ENCODE measurements at regions not wholly inside any gene's neighbourhood (a gene's known extent, or its start where the extent isn't known, plus 50 kb on each side); places are given as distances from the start of the nearest gene placed in this dataset.

DNA sequence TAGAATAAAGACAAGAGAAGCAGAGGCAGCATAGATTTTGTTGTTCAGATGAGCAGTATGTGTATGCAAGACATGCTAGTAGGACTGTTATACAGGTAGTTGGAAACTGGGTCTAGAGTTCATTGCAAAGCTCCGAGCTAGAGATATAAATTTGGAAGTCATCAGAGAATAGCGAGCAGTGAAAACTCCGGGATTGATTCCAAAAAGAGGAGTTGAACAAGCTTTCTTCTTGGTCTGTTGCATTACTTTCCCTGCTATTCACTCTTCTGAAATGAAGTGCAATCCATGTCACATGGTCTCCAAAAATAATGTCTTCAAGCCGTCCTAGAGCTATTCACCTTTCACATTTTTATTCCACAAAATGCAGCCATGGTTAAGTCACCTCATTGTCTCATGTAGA, 67.9 kb upstream of the ZNF462 start:
- Histone ChIP-seq H3K4me3 (no peak overlapping the region), H3K9me3 (no peaks in the 10 kb centered on the region), H3K36me3 (no peaks in the 10 kb centered on the region), H3K27me3 (no peaks in the 10 kb centered on the region), H3K4me1 (peaks cover 0 to 19% (median 6%) of the 10 kb centered on the region in 3 donors), H3K27ac (no peak overlapping the region)
- TF ChIP-seq EP300 (IDR thresholded peaks at IDR 0.05) (no peak), POLR2AphosphoS5 (IDR thresholded peaks at IDR 0.05) (no peak), CTCF (IDR thresholded peaks at IDR 0.05) (no peak), POLR2A (IDR thresholded peaks at IDR 0.05) (no peak)
- WGBS, 2 donors (ENCODE audit: low coverage in 1 of 2) = 47 to 69% methylated on average over 4 of the region's 4 CpGs
- ATAC-seq = no peak

- H3K4me3 ChIP-seq = no peak overlapping the region
- no peaks in the 10 kb centered on the region for H3K9me3 ChIP-seq
- H3K36me3 ChIP-seq = no peaks in the 10 kb centered on the region
- no peak for ATAC-seq
- H3K4me1 ChIP-seq = peaks cover 0 to 19% (median 6%) of the 10 kb centered on the region in 3 donors
- no peak overlapping the region for H3K27ac ChIP-seq
- no peaks in the 10 kb centered on the region for H3K27me3 ChIP-seq
- TF ChIP-seq POLR2AphosphoS5 (IDR thresholded peaks at IDR 0.05) = no peak
- TF ChIP-seq CTCF (IDR thresholded peaks at IDR 0.05) = no peak
- no peak for TF ChIP-seq EP300 (IDR thresholded peaks at IDR 0.05)
- TF ChIP-seq POLR2A (IDR thresholded peaks at IDR 0.05) = no peak
Measured at GRCh38 chr9:106796771-106797170, 66.2 kb upstream of the ZNF462 start.

GRCh38 chr9:106797299-106797698, 65.7 kb upstream of the ZNF462 start:
- Histone ChIP-seq H3K27me3 (no peaks in the 10 kb centered on the region), H3K27ac (no peak overlapping the region), H3K36me3 (no peaks in the 10 kb centered on the region), H3K4me3 (no peak overlapping the region), H3K4me1 (peaks cover 0 to 19% (median 6%) of the 10 kb centered on the region in 3 donors), H3K9me3 (no peaks in the 10 kb centered on the region)
- no peak for TF ChIP-seq EP300 (IDR thresholded peaks at IDR 0.05)
- TF ChIP-seq POLR2AphosphoS5 (IDR thresholded peaks at IDR 0.05) = no peak
- no peak for TF ChIP-seq POLR2A (IDR thresholded peaks at IDR 0.05)
- TF ChIP-seq CTCF (IDR thresholded peaks at IDR 0.05) = no peak
- ATAC-seq = no peak
- WGBS, 2 donors (ENCODE audit: low coverage in 1 of 2) = 39 to 40% methylated on average over 2 of the region's 2 CpGs

- TF ChIP-seq EP300 (IDR thresholded peaks at IDR 0.05) (no peak), CTCF (IDR thresholded peaks at IDR 0.05) (no peak), POLR2A (IDR thresholded peaks at IDR 0.05) (no peak)
- Histone ChIP-seq H3K4me3 (no peak overlapping the region), H3K4me1 (peaks cover 0 to 19% (median 6%) of the 10 kb centered on the region in 3 donors), H3K9me3 (no peaks in the 10 kb centered on the region), H3K27ac (peak overlapping the region in 3 of 4 donors; percentile 7 to 15 (median 13)), H3K27me3 (no peaks in the 10 kb centered on the region), H3K36me3 (no peaks in the 10 kb centered on the region)
- 59 to 81% methylated on average over 7 to 8 of the region's 9 CpGs for WGBS, 2 donors (ENCODE audit: low coverage in 1 of 2)
- no peak for ATAC-seq
Measured at GRCh38 chr9:106798016-106798799, 64.8 kb upstream of the ZNF462 start.

DNA sequence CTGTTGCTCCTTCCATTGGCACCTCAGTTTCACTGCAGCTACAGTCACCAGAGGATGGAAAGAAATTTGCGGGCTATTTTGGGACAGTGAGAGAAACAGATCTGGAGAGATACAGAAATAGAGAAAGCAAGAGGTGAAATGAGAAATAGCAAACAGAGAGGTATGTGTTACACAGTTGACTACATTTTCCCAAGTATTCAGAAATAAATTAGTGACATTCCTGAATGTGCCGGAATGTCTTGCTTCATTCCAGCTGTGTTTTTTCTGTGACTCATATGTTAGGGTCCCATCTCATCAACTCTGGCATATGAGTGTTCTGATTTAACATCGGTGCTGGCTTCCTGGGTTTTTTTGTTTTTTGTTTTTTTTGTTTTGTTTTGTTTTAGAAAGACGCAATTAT, 63.8 kb upstream of the ZNF462 start:
- H3K4me1 ChIP-seq = peaks cover 0 to 19% (median 6%) of the 10 kb centered on the region in 3 donors
- no peaks in the 10 kb centered on the region for H3K9me3 ChIP-seq
- peak overlapping the region in 2 of 4 donors; percentile 13 to 15 for H3K27ac ChIP-seq
- 7 to 55% methylated on average over 2 to 4 of the region's 4 CpGs for WGBS, 2 donors (ENCODE audit: low coverage in 1 of 2)
- H3K36me3 ChIP-seq = no peaks in the 10 kb centered on the region
- peak; percentile 62 for ATAC-seq
- TF ChIP-seq CTCF (IDR thresholded peaks at IDR 0.05) (no peak), POLR2AphosphoS5 (IDR thresholded peaks at IDR 0.05) (peak; percentile 27)
- no peak overlapping the region for H3K4me3 ChIP-seq
- no peaks in the 10 kb centered on the region for H3K27me3 ChIP-seq
